ENCODE measurements at regions not wholly inside any gene's neighbourhood (a gene's known extent, or its start where the extent isn't known, plus 50 kb on each side); places are given as distances from the start of the nearest gene placed in this dataset.
"Not testable (repeated sequence)": the region's sequence is repeated elsewhere in the genome, so short reads cannot be mapped to it uniquely, and the experiment has no call there.

DNA sequence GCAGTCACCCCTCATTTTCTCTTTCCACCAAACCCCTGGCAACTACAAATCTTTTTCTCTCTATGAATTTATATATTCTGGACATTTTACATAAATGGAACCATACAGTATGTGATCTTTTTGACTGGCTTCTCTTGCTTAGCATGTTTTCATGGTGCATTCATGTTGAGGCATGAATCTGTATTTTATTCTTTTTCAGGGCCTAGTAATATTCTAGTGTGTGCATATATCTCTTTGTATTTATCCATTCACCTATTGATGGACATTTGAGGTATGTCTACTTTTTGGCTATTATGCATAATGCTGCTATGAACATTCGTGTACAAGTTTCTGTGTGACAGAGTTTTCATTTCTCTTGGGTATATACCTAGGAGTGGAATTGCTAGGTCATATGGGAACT lies 78.2 kb downstream of the HACD1 start:
- DNase-seq (ENCODE audit: low read depth), result no peak

DNA sequence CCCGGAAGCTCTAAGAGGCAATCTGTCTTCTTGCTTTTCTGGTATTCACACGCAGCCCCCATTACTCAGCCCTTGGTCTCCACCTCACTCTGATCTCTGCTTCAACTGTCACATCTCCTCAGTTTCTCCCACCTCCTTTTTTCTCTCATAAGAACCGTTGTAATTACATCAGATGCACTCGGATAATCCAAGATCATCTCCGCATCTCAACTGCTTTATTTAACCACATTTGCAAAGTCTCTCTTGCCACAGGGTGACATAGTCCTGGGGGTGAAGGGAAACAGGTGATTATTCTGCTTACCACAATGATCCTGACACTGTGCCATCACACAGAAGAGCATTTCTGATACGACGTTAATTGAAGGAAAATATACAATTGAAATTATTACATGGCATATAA lies 79.9 kb downstream of the HACD1 start:
- no peak for DNase-seq (ENCODE audit: low read depth)

DNA sequence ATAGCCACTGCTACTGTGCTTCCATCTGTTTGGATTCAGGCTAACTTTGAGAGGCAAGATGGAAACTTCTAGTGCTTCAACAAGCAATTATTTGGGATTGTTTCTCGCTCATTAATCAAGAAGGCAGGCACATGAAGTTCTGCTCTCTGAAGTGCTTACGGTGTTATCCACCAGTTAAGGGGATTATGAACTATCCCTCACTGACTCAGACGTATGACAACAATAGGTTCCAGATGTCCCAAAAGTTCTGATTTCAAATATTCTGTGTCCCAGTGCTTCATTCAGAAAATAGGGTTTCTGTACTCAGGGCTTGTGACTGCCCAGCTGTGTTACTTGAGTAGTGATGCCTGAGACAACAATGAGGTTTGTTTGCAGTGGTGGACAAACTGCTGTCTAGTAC lies 81.0 kb downstream of the HACD1 start:
- no peak for DNase-seq (ENCODE audit: low read depth)

DNA sequence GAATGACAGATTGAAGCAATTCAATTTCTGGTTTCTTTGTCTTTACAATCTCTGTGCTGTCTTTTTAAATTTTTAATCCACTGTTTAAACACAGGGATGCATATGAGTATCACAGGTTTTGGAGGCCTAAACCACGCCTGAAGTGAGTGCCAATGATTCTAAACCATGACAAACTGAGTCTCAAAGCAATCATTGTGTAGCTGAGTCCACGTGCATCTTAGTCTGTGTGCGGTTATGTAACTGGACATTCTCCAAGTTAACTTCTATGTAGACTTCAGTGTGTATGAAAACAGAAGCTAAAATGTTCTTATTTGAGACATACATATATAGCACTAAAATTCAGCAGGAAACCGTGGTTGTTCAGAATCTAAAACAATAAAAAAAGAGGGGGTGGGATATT lies 79.3 kb upstream of the ST8SIA6 start:
- no peak for DNase-seq (ENCODE audit: low read depth)

DNA sequence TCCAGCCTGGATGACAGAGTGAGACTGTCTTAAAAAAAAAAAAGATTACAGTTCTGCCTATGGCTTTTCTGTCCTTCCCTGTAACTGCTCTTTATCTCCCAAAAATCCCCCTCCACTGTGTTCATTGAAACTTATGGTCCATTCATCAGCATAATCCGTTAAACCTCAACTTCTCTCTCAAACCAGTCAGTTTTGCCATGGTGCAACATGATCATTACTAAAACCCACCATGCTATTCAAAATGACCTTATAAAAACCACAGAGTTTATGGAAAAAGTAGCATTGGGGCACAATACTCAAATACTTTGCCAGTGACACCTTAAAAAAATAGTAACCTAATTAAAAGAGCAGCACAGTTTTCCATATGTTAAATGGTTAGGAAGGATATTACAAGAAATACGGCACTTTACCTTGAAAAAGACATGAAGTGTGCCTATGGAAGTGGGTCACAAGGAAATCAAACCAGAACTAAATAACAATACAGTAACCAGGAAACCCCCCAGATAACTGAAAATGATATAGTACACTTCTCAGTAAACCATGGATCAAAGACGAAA lies 74.0 kb upstream of the ST8SIA6 start:
- DNase-seq (ENCODE audit: low read depth), result no peak

DNA sequence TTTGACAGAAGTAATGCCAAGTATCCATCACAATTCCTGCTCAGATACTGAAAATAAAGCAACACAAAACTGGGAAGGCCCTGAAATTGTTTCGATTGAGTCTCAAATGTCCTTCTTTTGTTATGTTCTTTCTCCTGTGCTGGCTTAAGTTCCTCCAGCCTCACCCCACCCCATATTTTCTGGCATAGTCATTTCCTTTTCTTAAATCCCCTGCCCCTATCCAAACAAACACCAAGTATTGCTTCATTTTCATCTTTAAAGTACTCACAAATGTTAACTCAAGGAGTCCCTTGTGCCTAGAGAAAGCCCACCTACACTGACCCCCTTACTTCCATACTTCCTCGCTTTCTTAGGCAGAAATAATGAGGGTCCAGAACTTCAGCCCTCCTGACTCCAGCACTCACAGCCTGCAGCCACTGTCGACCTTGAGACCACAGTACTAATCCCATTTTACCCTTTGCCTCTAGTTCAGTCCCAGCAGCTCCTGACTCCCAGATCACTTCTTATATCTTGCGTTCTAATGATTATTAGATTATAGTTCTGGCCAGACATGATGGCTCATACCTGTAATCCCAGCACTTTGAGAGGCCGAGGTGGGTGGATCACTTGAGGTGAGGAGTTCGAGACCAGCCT lies 73.2 kb upstream of the ST8SIA6 start:
- DNase-seq (ENCODE audit: low read depth), result peak; percentile 86

DNA sequence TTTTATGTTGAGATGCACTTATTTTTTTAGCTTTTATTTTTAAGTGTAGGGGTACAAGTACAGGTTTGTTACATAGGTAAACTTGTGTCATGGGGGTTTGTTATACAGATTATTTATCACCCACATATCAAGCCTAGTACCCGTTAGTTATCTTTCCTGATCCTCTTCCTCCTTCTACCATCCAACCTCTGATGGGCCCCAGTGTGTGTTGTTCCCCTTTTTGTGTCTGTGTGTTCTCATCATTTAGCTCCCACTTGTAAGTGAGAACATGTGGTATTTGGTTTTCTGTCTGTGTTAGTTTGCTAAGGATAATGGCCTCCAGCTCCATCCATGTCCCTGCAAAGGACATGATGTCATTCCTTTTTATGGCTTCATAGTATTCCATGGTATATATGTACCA lies 72.2 kb upstream of the ST8SIA6 start:
- not testable (repeated sequence) for DNase-seq (ENCODE audit: low read depth)

DNA sequence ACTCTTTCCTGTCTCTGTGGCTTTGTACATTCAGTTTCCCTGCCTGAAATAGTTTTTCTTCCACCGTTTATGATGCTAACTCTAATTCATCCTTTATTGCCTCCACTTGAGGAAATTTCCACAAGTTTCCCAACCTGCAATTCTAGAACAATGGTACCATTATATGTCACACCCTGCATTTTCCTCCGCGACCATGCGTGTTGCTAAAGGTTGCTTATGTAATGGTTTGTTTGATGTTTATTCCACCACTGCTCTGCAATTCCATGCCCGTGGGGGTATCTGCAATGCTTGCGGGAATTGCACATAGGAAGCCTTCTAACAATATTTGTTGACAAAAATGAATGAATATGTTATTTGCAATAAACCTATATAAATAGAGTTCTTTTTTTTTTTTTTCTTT lies 69.5 kb upstream of the ST8SIA6 start:
- DNase-seq (ENCODE audit: low read depth), result no peak

DNA sequence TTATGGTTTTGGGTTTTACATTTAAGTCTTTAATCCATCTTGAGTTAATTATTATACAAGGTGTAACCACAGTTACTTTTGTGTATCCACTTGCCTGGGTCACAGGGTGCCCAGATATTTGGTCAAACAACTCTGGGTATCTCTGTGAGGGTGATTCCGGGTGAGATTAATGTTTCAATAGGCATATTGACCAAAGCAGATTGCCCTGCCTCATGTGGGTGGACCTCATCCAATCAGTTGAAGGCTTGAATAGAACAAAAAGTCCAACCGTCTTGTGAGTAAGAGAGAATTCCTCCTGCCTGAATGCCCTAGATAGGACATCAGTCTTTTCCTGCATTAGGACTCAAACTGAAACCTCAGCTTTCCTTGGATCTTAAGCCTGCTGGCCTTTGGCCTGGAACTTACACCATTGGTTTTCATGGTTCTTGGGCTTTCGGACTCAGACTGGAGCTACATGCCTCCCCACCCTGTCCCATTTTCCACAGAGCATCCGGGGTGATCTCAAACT lies 68.9 kb upstream of the ST8SIA6 start:
- DNase-seq (ENCODE audit: low read depth), result peak; percentile 63

DNA sequence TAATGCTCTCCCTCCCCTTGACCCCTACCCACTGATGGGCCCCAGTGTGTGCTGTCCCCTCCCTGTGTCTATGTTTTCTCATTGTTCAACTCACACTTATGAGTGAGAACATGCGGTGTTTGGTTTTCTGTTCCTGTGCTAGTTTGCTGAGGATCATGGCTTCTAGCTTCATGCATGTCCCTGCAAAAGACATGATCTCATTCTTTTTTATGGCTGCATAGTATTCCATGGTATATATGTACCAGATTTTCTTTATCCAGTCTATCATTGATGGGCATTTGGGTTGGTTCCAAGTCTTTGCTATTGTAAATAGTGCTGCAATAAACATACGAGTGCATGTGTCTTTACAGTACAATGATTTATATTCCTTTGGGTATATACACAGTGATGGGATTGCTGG lies 67.9 kb upstream of the ST8SIA6 start:
- DNase-seq (ENCODE audit: low read depth), result not testable (repeated sequence)

DNA sequence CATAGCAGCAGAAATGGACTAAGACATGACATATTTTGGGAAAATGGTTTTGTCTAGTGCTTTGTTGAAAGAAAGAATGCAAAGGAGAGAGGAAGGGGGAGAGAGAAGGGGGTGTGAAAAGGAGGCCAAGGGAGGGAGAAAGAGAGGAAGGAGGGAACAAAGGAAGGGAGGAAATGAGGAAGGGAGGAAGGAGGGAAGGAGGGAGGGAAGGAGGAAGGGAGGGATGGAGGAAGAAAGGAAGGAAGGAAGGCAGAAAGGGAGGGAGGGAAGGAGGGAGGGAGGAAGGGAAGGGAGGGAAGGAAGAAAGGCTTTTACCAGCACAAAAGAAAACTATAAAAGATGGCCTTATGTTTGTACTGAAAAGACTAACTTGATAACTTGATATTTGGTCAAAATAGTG lies 65.1 kb upstream of the ST8SIA6 start:
- DNase-seq (ENCODE audit: low read depth), result no peak

DNA sequence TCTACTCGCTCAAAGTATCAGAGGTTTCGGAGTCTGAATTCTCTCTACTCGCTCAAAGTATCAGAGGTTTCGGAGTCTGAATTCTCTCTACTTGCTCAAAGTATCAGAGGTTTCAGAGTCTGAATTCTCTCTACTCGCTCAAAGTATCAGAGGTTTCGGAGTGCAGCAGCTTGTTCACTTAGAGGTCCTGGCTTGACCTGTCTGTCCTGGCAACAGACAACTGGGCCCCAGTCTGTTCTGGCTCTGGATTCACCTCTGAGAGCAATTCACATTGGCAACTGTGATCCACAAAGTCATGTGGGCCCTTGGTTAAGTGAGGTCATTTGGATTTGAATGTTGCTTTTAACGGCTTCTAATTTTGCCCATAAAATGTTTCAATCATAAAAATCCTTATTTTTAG lies 63.9 kb upstream of the ST8SIA6 start:
- no peak for DNase-seq (ENCODE audit: low read depth)

DNA sequence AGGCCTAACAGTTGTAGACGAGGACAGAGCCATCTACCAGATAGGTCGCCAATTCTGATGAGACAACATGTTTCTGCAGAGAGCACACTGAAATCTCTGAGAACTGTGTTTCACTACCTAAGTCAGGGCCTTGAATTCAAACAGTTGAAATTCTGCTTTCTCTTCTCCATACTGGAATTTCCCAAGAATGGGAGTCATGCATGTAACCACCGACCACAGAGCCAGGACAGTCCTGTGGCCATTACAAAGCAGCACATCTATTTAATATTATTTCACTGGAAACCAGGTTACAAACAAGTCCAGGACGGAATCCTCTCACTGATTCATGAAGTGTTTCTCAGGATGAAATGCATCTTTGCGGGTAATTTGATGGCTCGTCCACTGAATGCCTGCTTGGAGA lies 62.0 kb upstream of the ST8SIA6 start:
- DNase-seq (ENCODE audit: low read depth), result peak; percentile 94

DNA sequence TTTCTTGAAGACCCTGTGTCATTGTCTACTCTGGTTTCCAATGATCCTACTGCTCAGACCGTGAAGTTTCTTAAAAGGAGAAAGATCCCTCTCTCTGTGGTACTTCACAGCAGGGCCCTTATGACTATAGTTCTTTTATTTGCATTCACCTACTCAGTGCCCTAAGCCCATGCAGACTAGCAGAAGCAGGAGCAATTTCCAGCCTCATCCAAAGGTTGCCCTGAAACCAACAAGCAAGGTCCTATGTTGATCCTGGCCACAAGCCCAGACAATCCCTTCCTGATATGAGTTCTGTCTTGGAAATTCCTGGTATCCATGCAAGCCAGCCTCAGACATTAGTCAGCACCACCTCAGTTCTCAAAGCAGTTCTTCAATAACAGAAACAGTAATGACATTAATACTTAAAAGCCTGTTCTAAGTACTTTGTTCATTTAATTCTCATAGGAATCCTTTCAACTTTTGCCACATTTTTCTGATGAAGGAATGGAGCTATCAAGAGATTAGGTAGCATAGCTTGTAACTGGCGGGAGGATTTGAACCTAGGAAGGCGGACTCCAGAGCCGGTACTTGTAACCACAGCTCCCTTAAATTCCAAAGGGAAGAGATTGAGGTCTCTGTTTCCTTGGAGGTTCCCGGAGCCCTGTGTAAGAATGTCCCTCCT lies 58.1 kb upstream of the ST8SIA6 start:
- peak; percentile 99 for DNase-seq (ENCODE audit: low read depth)

DNA sequence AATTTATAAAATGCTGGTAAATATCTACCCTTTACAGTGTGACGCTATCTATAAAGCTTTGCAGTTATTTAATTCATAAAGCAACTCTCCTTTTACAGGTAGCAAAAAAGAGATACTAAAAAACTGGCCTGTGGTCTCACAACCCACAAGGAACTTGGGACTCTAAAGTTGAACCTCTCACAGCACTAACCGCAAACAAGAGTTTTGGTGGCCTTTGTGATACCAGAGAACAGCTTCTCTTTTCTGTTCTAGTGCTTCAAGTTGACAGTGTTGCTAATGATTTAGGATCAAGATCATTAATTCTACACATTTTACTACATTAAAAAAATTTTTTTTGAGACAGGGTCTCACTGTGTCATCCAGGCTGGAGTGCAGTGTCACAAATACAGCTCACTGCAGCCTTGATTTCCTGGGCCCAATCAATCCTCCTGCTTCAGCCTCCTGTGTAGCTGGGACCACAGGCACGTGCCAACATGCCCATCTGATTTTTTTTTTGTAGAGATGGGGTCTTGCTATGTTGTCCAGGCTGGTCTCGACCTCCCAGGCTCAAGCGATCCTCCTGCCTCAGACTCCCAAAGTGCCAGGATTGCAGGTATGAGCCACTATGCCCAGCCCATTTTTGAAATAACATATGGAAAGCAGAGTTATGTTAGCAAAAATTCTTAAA lies 56.0 kb upstream of the ST8SIA6 start:
- no peak for DNase-seq (ENCODE audit: low read depth)

DNA sequence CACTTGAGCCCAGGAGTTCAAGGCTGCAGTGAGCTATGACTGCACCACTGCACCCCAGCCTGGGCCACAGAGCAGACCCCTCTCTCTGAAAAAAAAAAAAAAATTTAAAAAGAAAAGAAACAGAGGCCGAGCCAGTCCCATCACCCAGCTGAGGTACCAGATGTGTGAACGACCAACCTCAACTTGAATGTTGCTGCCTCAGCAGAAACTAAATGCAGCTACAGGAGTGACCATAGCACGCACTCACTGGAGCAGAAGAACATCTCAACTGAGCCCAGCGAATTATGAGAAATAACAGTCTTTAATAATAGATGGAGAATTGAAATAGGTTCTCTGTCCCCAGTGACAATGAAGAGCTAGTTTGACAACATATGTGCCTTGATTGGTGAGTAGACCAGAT lies 53.1 kb upstream of the ST8SIA6 start:
- DNase-seq (ENCODE audit: low read depth), result no peak

DNA sequence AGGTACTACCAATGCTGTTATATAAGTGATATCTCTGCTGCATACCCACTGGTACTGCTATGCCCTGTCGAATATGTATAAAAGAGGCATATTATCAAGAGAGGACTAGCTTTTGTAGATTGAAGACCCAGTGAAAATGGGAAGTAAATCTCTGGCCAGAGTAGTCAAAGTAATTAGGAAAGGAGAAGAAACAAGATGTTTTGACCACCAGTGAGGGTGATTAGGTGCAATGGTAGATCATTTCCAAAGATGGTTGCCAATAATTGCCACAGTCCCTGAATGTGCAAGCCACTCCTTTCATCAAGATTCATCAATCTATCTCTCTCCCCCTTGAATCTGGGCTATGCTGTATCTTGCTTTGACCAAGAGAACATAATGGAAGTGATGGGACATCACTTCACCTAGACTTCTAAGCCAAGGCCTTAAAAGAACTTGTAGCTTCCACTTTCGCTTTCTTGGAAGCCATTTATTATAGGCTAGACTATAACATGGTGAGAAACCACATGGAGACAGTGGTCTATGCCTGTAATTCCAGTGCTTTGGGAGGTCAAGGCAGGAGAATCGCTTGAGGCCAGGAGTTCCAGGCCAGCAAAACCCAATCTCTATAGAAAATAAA lies 52.6 kb upstream of the ST8SIA6 start:
- no peak for DNase-seq (ENCODE audit: low read depth)

DNA sequence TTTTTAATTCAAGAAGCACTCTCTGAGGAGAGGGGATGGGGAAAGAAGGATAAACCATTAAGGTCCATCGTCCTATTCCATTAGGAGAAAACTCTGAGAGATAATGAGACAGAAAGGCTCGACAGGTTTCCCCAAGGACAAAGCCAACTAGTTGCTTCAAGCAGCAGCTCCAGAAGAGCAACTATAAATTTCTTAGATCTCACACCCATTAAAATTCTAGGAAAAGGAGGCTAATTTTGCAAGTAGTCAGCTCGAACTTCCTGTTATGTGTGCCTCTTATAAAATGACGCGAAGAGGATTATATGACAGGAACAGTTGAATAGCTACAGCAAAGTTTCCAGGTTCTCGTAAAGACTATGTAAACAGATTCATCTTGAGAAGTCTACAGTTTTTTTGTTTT lies 52.0 kb upstream of the ST8SIA6 start:
- DNase-seq (ENCODE audit: low read depth), result no peak

DNA sequence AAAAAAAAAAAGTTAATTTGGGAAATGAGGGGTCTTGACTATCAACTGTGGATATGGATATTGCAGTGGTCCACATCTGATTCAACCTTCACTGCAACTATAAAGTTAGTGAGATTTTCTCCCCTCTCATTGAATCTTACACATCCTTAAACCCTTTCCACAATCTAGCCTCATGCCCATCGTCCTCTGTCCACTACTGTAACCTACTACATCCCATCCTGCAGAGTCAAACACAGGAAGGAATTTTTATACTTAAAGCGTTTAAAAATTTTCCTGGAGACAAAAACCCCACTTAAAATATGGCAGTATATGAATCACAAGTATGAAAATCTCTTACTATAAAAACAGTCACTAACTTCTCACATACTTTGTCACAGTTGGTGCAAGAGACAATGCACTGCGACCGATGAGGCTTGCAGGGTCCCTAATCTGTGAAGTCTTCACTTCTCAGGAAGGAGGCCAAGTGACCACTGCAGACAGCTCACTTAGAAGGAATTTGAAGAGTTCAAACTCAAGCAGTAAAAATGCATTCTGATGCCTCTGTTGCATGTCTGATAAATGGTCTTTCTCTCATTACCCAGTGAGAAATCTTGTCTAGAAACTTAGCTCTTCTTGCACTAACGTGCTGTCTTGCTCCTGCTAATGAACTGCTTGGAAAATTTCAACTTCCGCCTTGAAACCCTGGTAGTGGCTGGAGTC lies 50.3 kb upstream of the ST8SIA6 start:
- DNase-seq (ENCODE audit: low read depth), result peak; percentile 68

All from renal cortical epithelial cell (primary cell).